Cardiac fibroblast (primary cell): ENCODE measurements at regions not wholly inside any gene's neighbourhood (a gene's known extent, or its start where the extent isn't known, plus 50 kb on each side); places are given as distances from the start of the nearest gene placed in this dataset.

Experiments used
- DNase-seq, 2 donors: peaks; one replicate each; pipeline versions ENCODE4 v3.0.0 to v3.0.0-alpha.2; 2010; ENCODE audit warnings: low read depth in 2 of 2
- H3K4me3 ChIP-seq, 2 donors: replicated peaks in 1 of 2; 1 replicate in 1 of 2; 2 replicates in 1 of 2; pipeline ENCODE4 v1.5.1; 2011; ENCODE audit warnings: low read depth in 2 of 2, low read length in 2 of 2, mild to moderate bottlenecking in 2 of 2, moderate library complexity in 1 of 2
- TF ChIP-seq, protein P1 (sequence below): IDR thresholded peaks from one replicate; pipeline ENCODE4 v1.5.1; 2011; ENCODE audit warnings: low read depth, mild to moderate bottlenecking, low read length, inconsistent platforms

DNA sequence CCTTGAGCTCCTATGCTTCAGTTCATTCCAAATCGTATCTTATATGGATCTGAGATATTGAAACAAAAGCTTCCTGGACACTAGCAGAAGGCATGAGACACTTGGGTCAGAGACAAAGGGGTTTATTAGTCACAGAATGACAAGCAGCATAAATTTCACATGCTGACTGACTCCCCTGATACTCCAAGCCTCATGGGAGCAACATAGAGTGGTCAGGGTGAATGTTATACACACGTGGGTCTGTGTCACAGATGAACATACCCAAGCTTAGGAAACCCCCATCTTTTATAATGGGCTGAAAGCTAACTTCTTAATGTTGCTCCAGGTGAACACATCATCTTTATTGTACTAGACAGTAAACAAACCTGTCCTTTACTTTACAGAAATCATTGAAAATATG lies 599.9 kb upstream of the RGS18 start:
- TF ChIP-seq, protein P1, sequence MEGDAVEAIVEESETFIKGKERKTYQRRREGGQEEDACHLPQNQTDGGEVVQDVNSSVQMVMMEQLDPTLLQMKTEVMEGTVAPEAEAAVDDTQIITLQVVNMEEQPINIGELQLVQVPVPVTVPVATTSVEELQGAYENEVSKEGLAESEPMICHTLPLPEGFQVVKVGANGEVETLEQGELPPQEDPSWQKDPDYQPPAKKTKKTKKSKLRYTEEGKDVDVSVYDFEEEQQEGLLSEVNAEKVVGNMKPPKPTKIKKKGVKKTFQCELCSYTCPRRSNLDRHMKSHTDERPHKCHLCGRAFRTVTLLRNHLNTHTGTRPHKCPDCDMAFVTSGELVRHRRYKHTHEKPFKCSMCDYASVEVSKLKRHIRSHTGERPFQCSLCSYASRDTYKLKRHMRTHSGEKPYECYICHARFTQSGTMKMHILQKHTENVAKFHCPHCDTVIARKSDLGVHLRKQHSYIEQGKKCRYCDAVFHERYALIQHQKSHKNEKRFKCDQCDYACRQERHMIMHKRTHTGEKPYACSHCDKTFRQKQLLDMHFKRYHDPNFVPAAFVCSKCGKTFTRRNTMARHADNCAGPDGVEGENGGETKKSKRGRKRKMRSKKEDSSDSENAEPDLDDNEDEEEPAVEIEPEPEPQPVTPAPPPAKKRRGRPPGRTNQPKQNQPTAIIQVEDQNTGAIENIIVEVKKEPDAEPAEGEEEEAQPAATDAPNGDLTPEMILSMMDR, result no peak
- no peak for DNase-seq
- H3K4me3 ChIP-seq, result no peak overlapping the region

DNA sequence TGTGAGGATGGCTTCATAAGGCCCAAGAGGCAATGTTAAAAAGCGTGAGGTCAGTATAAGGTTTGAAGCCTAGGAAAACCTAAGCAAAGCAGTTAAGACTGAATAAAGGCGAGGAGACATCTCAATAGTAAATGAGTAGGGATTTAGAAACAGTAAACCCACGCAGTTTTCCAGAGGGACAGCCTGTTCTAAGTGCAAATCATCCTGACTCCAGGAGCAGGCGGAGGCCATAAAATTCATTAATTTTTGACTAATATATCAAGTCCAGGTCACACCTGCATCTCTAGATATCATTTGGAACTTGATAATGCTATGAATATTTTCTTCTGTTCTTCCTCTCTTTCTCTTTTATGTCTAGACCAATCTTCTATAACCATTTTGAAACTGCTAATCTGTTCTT lies 597.0 kb upstream of the RGS18 start:
- DNase-seq, result no peak
- TF ChIP-seq, protein P1, result no peak
- no peak overlapping the region for H3K4me3 ChIP-seq

DNA sequence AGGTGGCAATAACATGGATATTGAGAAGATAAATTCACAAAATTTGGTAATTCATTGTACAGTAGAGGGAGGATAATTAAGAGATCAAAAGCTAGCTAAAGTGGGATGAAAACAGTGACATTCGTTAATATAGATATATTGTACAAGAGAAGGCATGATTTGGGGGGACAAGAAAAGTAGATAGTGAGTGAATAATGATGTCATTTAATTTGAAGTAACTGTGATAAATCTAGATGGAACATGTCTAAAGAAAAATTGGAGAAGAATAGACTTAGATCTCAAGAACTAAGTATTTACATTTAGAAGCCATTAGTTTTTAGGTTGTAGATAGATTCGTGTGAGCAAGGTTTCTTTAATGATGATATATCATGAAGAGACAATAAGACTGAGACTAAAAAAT lies 594.0 kb upstream of the RGS18 start:
- TF ChIP-seq, protein P1, result no peak
- H3K4me3 ChIP-seq, result no peak overlapping the region
- no peak for DNase-seq

DNA sequence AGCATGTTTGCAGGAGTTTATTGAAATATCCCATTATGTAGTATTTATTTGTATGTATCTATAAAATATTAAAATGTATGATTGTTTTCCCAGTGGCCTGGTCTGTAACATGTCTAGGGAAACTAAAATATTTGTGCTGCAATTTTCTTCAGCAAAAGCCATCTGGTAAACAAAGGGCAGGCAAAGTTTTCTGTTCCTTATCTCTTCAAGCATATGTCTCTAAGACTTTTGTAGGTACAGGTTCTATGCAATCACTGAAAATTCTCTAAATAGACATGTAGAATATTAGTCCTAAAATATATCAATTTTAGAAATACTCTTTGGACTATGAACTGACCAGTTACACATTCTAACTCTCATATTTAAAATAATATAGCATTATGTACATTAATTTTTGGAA lies 585.8 kb upstream of the RGS18 start:
- TF ChIP-seq, protein P1, result no peak
- H3K4me3 ChIP-seq, result no peak overlapping the region
- DNase-seq, result no peak

DNA sequence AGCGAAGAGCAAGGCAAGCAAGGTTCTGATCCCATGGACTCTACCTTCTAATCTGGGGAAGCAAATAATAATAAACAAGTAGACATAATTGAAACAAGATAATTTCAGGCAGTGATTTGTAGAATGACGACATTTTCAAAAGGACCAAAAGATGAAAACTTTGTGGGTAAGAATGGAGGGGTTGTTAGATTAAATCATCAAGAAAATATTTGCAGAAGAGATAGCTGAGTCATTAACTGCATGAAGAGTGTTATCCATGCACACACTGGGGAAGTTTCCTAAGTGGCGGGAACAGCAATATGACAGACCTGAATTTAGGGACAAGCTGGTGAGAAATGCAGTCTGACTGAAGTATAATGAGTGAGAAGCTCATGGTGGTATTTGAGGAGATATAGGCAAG lies 583.1 kb upstream of the RGS18 start:
- no peak overlapping the region for H3K4me3 ChIP-seq
- no peak for DNase-seq
- TF ChIP-seq, protein P1, result no peak

DNA sequence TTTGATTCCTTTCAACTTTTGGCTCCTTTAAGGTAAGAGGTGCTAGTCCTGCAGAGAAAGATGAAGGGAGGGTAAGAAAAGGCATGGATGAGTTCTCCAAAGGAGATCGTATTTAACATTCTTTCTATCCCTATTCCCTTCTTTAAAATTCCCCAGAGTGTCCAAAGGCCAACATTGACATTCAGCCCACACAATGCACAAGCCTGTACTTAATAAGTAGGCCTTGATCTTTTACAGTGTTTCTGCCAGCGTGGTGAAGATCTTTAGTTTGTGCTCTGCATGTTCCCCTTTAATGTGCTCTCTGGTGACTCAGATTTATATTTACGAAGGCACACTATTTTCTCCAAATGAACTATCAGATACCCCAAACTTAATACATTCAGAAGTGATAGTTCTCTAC lies 582.5 kb upstream of the RGS18 start:
- no peak overlapping the region for H3K4me3 ChIP-seq
- no peak for DNase-seq
- TF ChIP-seq, protein P1, result no peak

DNA sequence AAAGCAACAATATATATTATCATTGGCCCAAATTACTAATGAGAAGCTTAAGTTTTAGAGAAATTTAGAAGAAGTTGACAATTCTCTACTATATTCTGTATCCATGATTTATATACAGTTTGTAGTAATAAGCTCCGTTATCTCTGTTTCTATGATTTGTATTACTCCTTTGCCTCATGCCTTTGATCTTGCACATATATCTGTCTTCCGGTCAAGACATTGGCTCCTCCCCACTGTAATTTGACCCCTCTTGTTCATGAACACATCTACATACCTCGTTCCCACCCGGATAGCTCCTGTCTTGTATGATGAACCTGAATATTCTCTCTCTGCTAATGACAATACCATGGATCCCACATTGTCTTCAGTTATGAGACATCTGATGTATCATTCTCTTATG lies 581.0 kb upstream of the RGS18 start:
- TF ChIP-seq, protein P1, result no peak
- no peak for DNase-seq
- no peak overlapping the region for H3K4me3 ChIP-seq
